Ishikawa (cell line): ENCODE measurements at regions not wholly inside any gene's neighbourhood (a gene's known extent, or its start where the extent isn't known, plus 50 kb on each side); places are given as distances from the start of the nearest gene placed in this dataset.

Experiments
- CEBPB ChIP-seq: IDR thresholded peaks from 2 replicates; pipeline ENCODE4 v1.6.1; 2012
- CREB1 ChIP-seq: IDR thresholded peaks from 2 replicates; pipeline ENCODE4 v1.6.1; 2012; ENCODE audit warnings: low read depth
- EGR1 ChIP-seq: IDR thresholded peaks from 2 replicates; pipeline ENCODE4 v1.6.1; 2012
- EP300 ChIP-seq: IDR thresholded peaks from 2 replicates; pipeline ENCODE4 v1.6.1; 2012; ENCODE audit warnings: borderline replicate concordance
- FOXM1 ChIP-seq: IDR thresholded peaks from 2 replicates; pipeline ENCODE4 v1.6.1; 2012; ENCODE audit warnings: low read depth, borderline replicate concordance
- MAX ChIP-seq: IDR thresholded peaks from 2 replicates; pipeline ENCODE4 v1.6.1; 2012
- NFIC ChIP-seq: IDR thresholded peaks from 2 replicates; pipeline ENCODE4 v1.6.1; 2012
- RAD21 ChIP-seq: IDR thresholded peaks from 2 replicates; pipeline ENCODE4 v1.6.1; 2012; ENCODE audit warnings: low read depth
- REST ChIP-seq: IDR thresholded peaks from 2 replicates; pipeline ENCODE4 v1.6.1; 2012; ENCODE audit warnings: low read depth, mild to moderate bottlenecking
- TAF1 ChIP-seq: IDR thresholded peaks from 2 replicates; pipeline ENCODE4 v1.6.1; 2012; ENCODE audit warnings: low read depth, mild to moderate bottlenecking
- TCF12 ChIP-seq: IDR thresholded peaks from 2 replicates; pipeline ENCODE4 v1.6.1; 2012; ENCODE audit warnings: low read depth
- TEAD4 ChIP-seq: IDR thresholded peaks from 2 replicates; pipeline ENCODE4 v1.6.1; 2012
- USF1 ChIP-seq: IDR thresholded peaks from 2 replicates; pipeline ENCODE4 v1.6.1; 2012
- YY1 ChIP-seq: IDR thresholded peaks from 2 replicates; pipeline ENCODE4 v1.6.1; 2012; ENCODE audit warnings: low read depth
- ZBTB7A ChIP-seq: IDR thresholded peaks from 2 replicates; pipeline ENCODE4 v1.6.1; 2012; ENCODE audit warnings: low read depth

- TF ChIP-seq EGR1 (no peak), USF1 (no peak), YY1 (no peak), EP300 (no peak), CEBPB (no peak), ZBTB7A (no peak), TCF12 (no peak), FOXM1 (no peak), TEAD4 (no peak)
These were observed 270.0 kb downstream of the CYP26B1 start for GRCh38 chr2:71877636-71878035.

- TF ChIP-seq REST (no peak), TCF12 (no peak), YY1 (no peak), EGR1 (no peak), MAX (no peak), USF1 (no peak), FOXM1 (no peak), RAD21 (no peak), TEAD4 (no peak), TAF1 (no peak), EP300 (no peak), CEBPB (no peak), CREB1 (no peak), NFIC (no peak), ZBTB7A (no peak)
These were observed 270.9 kb downstream of the CYP26B1 start for GRCh38 chr2:71876542-71877451.

GRCh38 chr2:71872466-71873051 is 275.1 kb downstream of the CYP26B1 start:
- TF ChIP-seq MAX (no peak), USF1 (no peak), NFIC (no peak), RAD21 (no peak), TAF1 (no peak), REST (no peak), CEBPB (no peak), CREB1 (no peak), TEAD4 (no peak)

- TF ChIP-seq TAF1: no peak
- no peak for TF ChIP-seq FOXM1
- no peak for TF ChIP-seq TEAD4
- TF ChIP-seq MAX: no peak
- TF ChIP-seq REST: no peak
- TF ChIP-seq RAD21: no peak
- TF ChIP-seq TCF12: no peak
- TF ChIP-seq ZBTB7A: no peak
- no peak for TF ChIP-seq YY1
These were observed 282.2 kb downstream of the CYP26B1 start for GRCh38 chr2:71865391-71865965.
